ENCODE measurements at regions not wholly inside any gene's neighbourhood (a gene's known extent, or its start where the extent isn't known, plus 50 kb on each side); places are given as distances from the start of the nearest gene placed in this dataset.

DNA sequence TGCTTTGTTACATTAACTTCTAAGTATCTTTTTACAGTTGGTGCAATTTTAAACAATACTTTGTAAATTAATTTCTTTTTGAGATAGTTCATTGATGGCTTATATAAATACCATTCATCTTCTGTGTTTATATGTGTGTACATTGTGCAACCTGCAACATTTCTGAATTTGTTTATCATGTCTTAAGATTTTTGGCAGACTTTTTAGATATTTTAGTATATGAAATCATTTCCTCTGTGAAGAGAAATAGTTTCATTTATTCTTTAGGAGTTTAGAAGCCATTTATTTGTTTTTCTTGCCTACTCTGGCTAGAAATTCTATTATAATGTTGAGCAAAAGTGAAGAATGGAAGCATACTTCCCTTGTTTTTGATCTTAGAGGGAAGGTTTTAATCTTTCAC, 337.8 kb upstream of the DSEL start:
- TF ChIP-seq, protein P1, sequence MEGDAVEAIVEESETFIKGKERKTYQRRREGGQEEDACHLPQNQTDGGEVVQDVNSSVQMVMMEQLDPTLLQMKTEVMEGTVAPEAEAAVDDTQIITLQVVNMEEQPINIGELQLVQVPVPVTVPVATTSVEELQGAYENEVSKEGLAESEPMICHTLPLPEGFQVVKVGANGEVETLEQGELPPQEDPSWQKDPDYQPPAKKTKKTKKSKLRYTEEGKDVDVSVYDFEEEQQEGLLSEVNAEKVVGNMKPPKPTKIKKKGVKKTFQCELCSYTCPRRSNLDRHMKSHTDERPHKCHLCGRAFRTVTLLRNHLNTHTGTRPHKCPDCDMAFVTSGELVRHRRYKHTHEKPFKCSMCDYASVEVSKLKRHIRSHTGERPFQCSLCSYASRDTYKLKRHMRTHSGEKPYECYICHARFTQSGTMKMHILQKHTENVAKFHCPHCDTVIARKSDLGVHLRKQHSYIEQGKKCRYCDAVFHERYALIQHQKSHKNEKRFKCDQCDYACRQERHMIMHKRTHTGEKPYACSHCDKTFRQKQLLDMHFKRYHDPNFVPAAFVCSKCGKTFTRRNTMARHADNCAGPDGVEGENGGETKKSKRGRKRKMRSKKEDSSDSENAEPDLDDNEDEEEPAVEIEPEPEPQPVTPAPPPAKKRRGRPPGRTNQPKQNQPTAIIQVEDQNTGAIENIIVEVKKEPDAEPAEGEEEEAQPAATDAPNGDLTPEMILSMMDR (conservative IDR thresholded peaks at IDR 0.05 in 1 of 2, IDR thresholded peaks at IDR 0.05 in 1 of 2; ENCODE audit: extremely low read depth in 1 of 2, insufficient read depth in 1 of 2, low read depth in 1 of 2, low read length in 2 of 2) = no peak
- no peak for TF ChIP-seq EZH2 (IDR thresholded peaks at IDR 0.05; ENCODE audit: borderline replicate concordance, low read length)

Data from mammary epithelial cell (primary cell).